ENCODE measurements at regions not wholly inside any gene's neighbourhood (a gene's known extent, or its start where the extent isn't known, plus 50 kb on each side); places are given as distances from the start of the nearest gene placed in this dataset.

- Histone ChIP-seq H2BK120ac (ENCODE audit: low read depth, low read length, poor library complexity, severe bottlenecking) (no peak overlapping the region), H3K4ac (ENCODE audit: low read depth, low read length) (no peak overlapping the region), H3K23me2 (ENCODE audit: insufficient read length, low read depth, low read length, poor library complexity, severe bottlenecking) (no peaks in the 10 kb centered on the region), H3K79me2 (ENCODE audit: insufficient read depth, low read length) (no peaks in the 10 kb centered on the region), H3K23ac (ENCODE audit: insufficient read length, low read depth, low read length) (no peak overlapping the region), H3K56ac (ENCODE audit: insufficient read length, low read depth, low read length) (no peak overlapping the region), H3K9ac (ENCODE audit: extremely low read depth, insufficient read length, low read length) (no peak overlapping the region), H3K4me2 (ENCODE audit: insufficient read depth, insufficient read length, low read length) (no peak overlapping the region), H3K27ac (ENCODE audit: insufficient read length, low read depth, low read length) (no peak overlapping the region), H3K4me1 (ENCODE audit: insufficient read depth, low read length) (no peaks in the 10 kb centered on the region; the same call in 1 of the 2 replicates), H3K27me3 (ENCODE audit: insufficient read depth, low read length) (no peaks in the 10 kb centered on the region), H3K9me3 (ENCODE audit: control insufficient read depth, low read depth, low read length) (no peaks in the 10 kb centered on the region), H3K79me1 (ENCODE audit: insufficient read depth, low read depth, low read length, poor library complexity, severe bottlenecking) (no peaks in the 10 kb centered on the region), H2BK20ac (ENCODE audit: low read depth, low read length, poor library complexity, severe bottlenecking) (no peak overlapping the region), H4K8ac (replicated peaks; ENCODE audit: insufficient read length, low read depth, low read length) (no peak overlapping the region), H2BK12ac (ENCODE audit: insufficient read length, low read depth, low read length) (no peak overlapping the region), H2BK15ac (ENCODE audit: low read depth, low read length) (no peak overlapping the region), H2AK5ac (ENCODE audit: insufficient read length, low read length) (no peak overlapping the region), H4K91ac (ENCODE audit: insufficient read length, low read depth, low read length) (no peak overlapping the region), H3K18ac (ENCODE audit: insufficient read length, low read depth, low read length) (no peak overlapping the region), H4K20me1 (ENCODE audit: control insufficient read depth, insufficient read depth, insufficient read length) (no peaks in the 10 kb centered on the region), H2BK5ac (ENCODE audit: insufficient read length, low read length) (no peak overlapping the region), H3T11ph (ENCODE audit: low read length) (no peak overlapping the region), H3K14ac (ENCODE audit: insufficient read depth, low read length) (no peak overlapping the region), H2AFZ (ENCODE audit: low read length) (no peak overlapping the region), H4K5ac (ENCODE audit: insufficient read length, low read depth, low read length) (no peak overlapping the region)
- Mint-ChIP-seq H3K27ac (no peak overlapping the region), H3K27me3 (ENCODE audit: low read depth) (no peaks in the 10 kb centered on the region), H3K36me3 (ENCODE audit: insufficient read depth in 1 of 3, low read depth in 3 of 3) (peaks cover 4 to 5% (median 4%) of the 10 kb centered on the region in 3 experiments), H3K9me3 (peaks cover 4 to 7% of the 10 kb centered on the region in 2 experiments), H3K4me3 (no peak overlapping the region), H3K4me1 (no peaks in the 10 kb centered on the region)
- no peak for DNase-seq
- WGBS (ENCODE audit: extremely low coverage, insufficient read length, low lambda C conversion rate), result no CpG with 5 or more reads among the region's 3 CpGs
- no peak for TF ChIP-seq CTCF (conservative IDR thresholded peaks at IDR 0.05)
Observed at GRCh38 chr9:28502189-28502588, 928.9 kb upstream of the C9orf72 start.

Data from H9 (cell line).